Astrocyte (in vitro differentiated cells and primary cell): ENCODE measurements at regions not wholly inside any gene's neighbourhood (a gene's known extent, or its start where the extent isn't known, plus 50 kb on each side); places are given as distances from the start of the nearest gene placed in this dataset.

ENCODE experiments used
- DNase-seq: peaks from one replicate; pipeline ENCODE4 v3.0.0-alpha.2; 2010; ENCODE audit warnings: low read depth
- FAIRE-seq: peaks from 2 replicates; lab custom pipeline; 2011; peaks lifted over from hg19 to GRCh38; lab: Jason Lieb, UNC
- H2AFZ ChIP-seq: 2 replicates; pipeline ENCODE4 v1.6.0; 2012; ENCODE audit warnings: low read depth, low read length, inconsistent platforms
- H3K27ac ChIP-seq: 2 replicates; pipeline ENCODE4 v1.5.1; 2011; ENCODE audit warnings: low read depth, low read length, inconsistent platforms
- H3K27me3 ChIP-seq: 2 replicates; pipeline ENCODE4 v1.6.0; 2011; ENCODE audit warnings: low read length, inconsistent platforms; ENCODE audit not compliant: insufficient read depth
- H3K36me3 ChIP-seq: 2 replicates; pipeline ENCODE4 v1.5.1; 2011; ENCODE audit warnings: low read length, inconsistent platforms; ENCODE audit not compliant: insufficient read depth
- H3K4me1 ChIP-seq: 2 replicates; pipeline ENCODE4 v1.5.1; 2011; ENCODE audit warnings: low read length, inconsistent platforms; ENCODE audit not compliant: insufficient read depth
- H3K4me2 ChIP-seq: 2 replicates; pipeline ENCODE4 v1.6.0; 2012; ENCODE audit warnings: low read length, inconsistent platforms
- H3K4me3 ChIP-seq: 2 replicates; pipeline ENCODE4 v1.5.1; 2011; ENCODE audit warnings: low read depth, mild to moderate bottlenecking, low read length, inconsistent platforms; ENCODE audit not compliant: insufficient read depth
- H3K79me2 ChIP-seq: 2 replicates; pipeline ENCODE4 v1.6.0; 2012; ENCODE audit warnings: mild to moderate bottlenecking, low read length, inconsistent platforms; ENCODE audit not compliant: insufficient read depth
- H3K9ac ChIP-seq: 2 replicates; pipeline ENCODE4 v1.6.0; 2012; ENCODE audit warnings: mild to moderate bottlenecking, low read length, inconsistent platforms
- H3K9me3 ChIP-seq: 2 replicates; pipeline ENCODE4 v1.5.1; 2012; ENCODE audit warnings: low read depth, mild to moderate bottlenecking, low read length, inconsistent platforms; ENCODE audit not compliant: insufficient read depth
- H4K20me1 ChIP-seq: 2 replicates; pipeline ENCODE4 v1.6.0; 2012; ENCODE audit warnings: low read length, inconsistent platforms; ENCODE audit not compliant: insufficient read depth
- H3K27ac Mint-ChIP-seq: one replicate; pipeline ENCODE4 v1.8.0; 2021; ENCODE audit warnings: mild to moderate bottlenecking, mixed read lengths; ENCODE audit not compliant: unreplicated experiment
- H3K27me3 Mint-ChIP-seq: one replicate; pipeline ENCODE4 v1.8.0; 2021; ENCODE audit warnings: low read depth, mixed read lengths; ENCODE audit not compliant: unreplicated experiment
- H3K36me3 Mint-ChIP-seq: one replicate; pipeline ENCODE4 v1.8.0; 2021; ENCODE audit warnings: low read depth, mixed read lengths; ENCODE audit not compliant: unreplicated experiment
- H3K4me1 Mint-ChIP-seq: one replicate; pipeline ENCODE4 v1.8.0; 2021; ENCODE audit warnings: low read depth, mixed read lengths; ENCODE audit not compliant: unreplicated experiment
- H3K4me3 Mint-ChIP-seq: one replicate; pipeline ENCODE4 v1.8.0; 2021; ENCODE audit warnings: mild to moderate bottlenecking, moderate library complexity, mixed read lengths; ENCODE audit not compliant: unreplicated experiment
- H3K9me3 Mint-ChIP-seq: one replicate; pipeline ENCODE4 v1.8.0; 2021; ENCODE audit warnings: mild to moderate bottlenecking, mixed read lengths; ENCODE audit not compliant: unreplicated experiment
- CTCF ChIP-seq: IDR thresholded peaks from 2 replicates; pipeline ENCODE4 v1.5.1; 2011; ENCODE audit warnings: low read depth, mild to moderate bottlenecking, inconsistent platforms, low read length, moderate library complexity; ENCODE audit not compliant: insufficient read depth
- EZH2 ChIP-seq: IDR thresholded peaks from 2 replicates; pipeline ENCODE4 v1.6.1; 2012; ENCODE audit warnings: mild to moderate bottlenecking, low read length, inconsistent platforms; ENCODE audit not compliant: insufficient read depth

- Mint-ChIP-seq H3K4me1 (no peaks in the 10 kb centered on the region), H3K27me3 (peaks cover 2% of the 10 kb centered on the region), H3K27ac (no peak overlapping the region), H3K9me3 (peaks cover 5% of the 10 kb centered on the region), H3K4me3 (no peak overlapping the region), H3K36me3 (no peaks in the 10 kb centered on the region)
- H3K4me1 ChIP-seq = no peaks in the 10 kb centered on the region
- no peak overlapping the region for H3K4me2 ChIP-seq
- no peaks in the 10 kb centered on the region for H3K27me3 ChIP-seq
- DNase-seq (no peak), FAIRE-seq (no peak)
- no peaks in the 10 kb centered on the region for H3K79me2 ChIP-seq
- no peak overlapping the region for H3K27ac ChIP-seq
- H3K4me3 ChIP-seq = no peak overlapping the region
- no peak overlapping the region for H3K9ac ChIP-seq
- H4K20me1 ChIP-seq = no peaks in the 10 kb centered on the region
- no peaks in the 10 kb centered on the region for H3K36me3 ChIP-seq
- H2AFZ ChIP-seq = no peak overlapping the region
- H3K9me3 ChIP-seq = no peaks in the 10 kb centered on the region
- TF ChIP-seq EZH2 (no peak), CTCF (no peak)
These were observed 114.4 kb upstream of the RAB3GAP2 start for GRCh38 chr1:220386494-220387195.

- no peaks in the 10 kb centered on the region for H3K4me1 Mint-ChIP-seq
- H3K27me3 ChIP-seq = no peaks in the 10 kb centered on the region
- H2AFZ ChIP-seq = no peak overlapping the region
- H3K4me2 ChIP-seq = no peak overlapping the region
- DNase-seq (no peak), FAIRE-seq (no peak)
- no peaks in the 10 kb centered on the region for H3K79me2 ChIP-seq
- no peaks in the 10 kb centered on the region for H3K36me3 Mint-ChIP-seq
- H3K4me3 Mint-ChIP-seq = no peak overlapping the region
- H3K27ac Mint-ChIP-seq = no peak overlapping the region
- no peaks in the 10 kb centered on the region for H4K20me1 ChIP-seq
- H3K9me3 ChIP-seq = no peaks in the 10 kb centered on the region
- H3K9ac ChIP-seq = no peak overlapping the region
- H3K36me3 ChIP-seq = no peaks in the 10 kb centered on the region
- peaks cover 5% of the 10 kb centered on the region for H3K9me3 Mint-ChIP-seq
- no peak for TF ChIP-seq EZH2
- TF ChIP-seq CTCF = no peak
- H3K27ac ChIP-seq = no peak overlapping the region
- no peak overlapping the region for H3K4me3 ChIP-seq
- peaks cover 2% of the 10 kb centered on the region for H3K27me3 Mint-ChIP-seq
- no peaks in the 10 kb centered on the region for H3K4me1 ChIP-seq
These were observed 112.9 kb upstream of the RAB3GAP2 start for GRCh38 chr1:220385158-220385557.

GRCh38 chr1:220382994-220383393, 110.7 kb upstream of the RAB3GAP2 start:
- Histone ChIP-seq H3K9ac (no peak overlapping the region), H3K27ac (no peak overlapping the region), H3K4me3 (no peak overlapping the region), H3K4me2 (no peak overlapping the region), H3K79me2 (no peaks in the 10 kb centered on the region), H3K36me3 (no peaks in the 10 kb centered on the region), H3K9me3 (no peaks in the 10 kb centered on the region), H4K20me1 (no peaks in the 10 kb centered on the region), H2AFZ (no peak overlapping the region), H3K27me3 (no peaks in the 10 kb centered on the region), H3K4me1 (no peaks in the 10 kb centered on the region)
- FAIRE-seq (no peak), DNase-seq (no peak)
- H3K27ac Mint-ChIP-seq = no peak overlapping the region
- H3K4me1 Mint-ChIP-seq = no peaks in the 10 kb centered on the region
- TF ChIP-seq CTCF = no peak
- TF ChIP-seq EZH2 = no peak
- no peak overlapping the region for H3K4me3 Mint-ChIP-seq
- no peaks in the 10 kb centered on the region for H3K36me3 Mint-ChIP-seq
- H3K9me3 Mint-ChIP-seq = peaks cover 8% of the 10 kb centered on the region
- peaks cover 2% of the 10 kb centered on the region for H3K27me3 Mint-ChIP-seq
